HG03469 (cell line): ENCODE measurements at regions not wholly inside any gene's neighbourhood (a gene's known extent, or its start where the extent isn't known, plus 50 kb on each side); places are given as distances from the start of the nearest gene placed in this dataset.

ENCODE experiments used
- ATAC-seq: cut with Tn5 transposase; IDR thresholded peaks from one replicate; pipeline ENCODE4 v1.9.1; 2021; ENCODE audit warnings: mild to moderate bottlenecking, moderate library complexity, moderate number of reproducible peaks; ENCODE audit not compliant: unreplicated experiment

GRCh38 chr12:127640181-127640886, 626.6 kb upstream of the TMEM132C start:
- no peak for ATAC-seq

DNA sequence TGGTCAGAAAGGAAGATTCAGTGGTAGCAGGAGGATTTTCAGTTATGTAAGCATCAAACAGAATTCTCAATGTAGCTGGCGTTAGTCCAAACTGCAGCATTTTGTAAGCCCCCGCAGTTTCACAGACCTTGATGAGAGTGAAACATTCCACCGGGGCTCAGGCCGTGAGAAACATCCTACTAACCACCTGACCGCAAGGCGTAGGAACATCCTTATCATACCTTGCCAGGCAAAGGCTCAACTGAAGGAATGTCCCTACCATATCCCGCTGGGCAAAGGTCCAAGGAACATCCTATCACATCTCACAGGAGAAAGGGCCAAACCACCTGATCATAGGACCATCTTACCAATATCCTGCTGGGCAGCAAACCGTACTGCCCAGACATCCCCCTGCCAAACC, 624.8 kb upstream of the TMEM132C start:
- no peak for ATAC-seq

DNA sequence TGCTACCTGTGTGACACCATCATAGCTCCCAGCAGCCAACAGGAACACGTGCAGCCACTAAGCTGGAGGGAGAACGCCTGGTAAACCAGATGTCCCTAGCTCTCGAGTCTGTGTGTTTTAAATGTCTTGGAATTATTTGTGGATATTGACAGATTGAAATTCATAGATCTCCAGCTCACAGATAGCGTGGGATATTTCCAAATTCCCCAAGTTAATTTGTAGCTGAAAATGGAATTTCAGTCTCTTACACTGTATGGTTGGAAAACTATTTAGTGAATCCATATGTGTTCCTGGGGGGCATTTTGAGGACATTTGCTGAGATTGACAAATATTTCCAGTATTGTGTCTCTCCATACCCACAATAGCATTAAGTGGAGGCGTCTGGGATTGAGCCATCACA, 618.6 kb upstream of the TMEM132C start:
- no peak for ATAC-seq

DNA sequence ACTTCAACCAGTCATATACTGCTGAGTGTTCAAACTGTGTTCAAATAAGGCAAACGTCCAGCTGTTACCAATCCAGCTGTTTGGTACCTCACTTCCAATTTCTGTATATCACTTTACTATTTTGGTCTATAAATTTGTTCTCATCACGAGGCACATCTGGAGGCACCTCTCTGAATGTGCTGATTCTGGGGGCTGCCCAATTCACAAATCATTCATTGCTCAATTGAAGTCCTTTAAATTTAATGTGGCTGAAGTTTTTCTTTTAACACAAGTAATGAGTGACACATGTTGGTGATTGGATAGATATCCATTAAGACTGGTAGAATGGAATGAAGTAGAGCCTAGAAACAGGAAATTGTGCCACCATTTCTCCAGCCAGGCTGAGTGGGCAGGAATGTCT, 617.0 kb upstream of the TMEM132C start:
- ATAC-seq, result no peak

- no peak for ATAC-seq
Measured at GRCh38 chr12:127650626-127651025, 616.3 kb upstream of the TMEM132C start.

DNA sequence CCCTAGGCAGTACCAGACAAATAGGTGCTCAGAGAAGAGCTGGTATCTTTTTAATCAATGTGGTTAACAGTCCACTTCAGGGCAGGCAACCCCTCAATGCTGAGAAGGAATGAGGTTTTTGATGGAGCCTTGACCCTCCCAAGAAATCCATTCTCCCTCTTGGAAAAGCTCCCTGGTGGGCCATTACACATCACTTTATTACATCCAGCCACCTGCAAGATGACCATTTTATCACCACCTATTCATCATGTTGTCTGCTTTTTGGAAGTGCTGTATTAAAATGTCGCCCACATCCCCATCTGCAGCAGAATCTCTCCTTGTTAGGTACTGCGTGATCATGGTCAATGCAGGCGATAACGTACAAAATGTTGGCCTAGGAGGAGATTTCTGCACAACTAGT, 614.7 kb upstream of the TMEM132C start:
- ATAC-seq, result no peak

DNA sequence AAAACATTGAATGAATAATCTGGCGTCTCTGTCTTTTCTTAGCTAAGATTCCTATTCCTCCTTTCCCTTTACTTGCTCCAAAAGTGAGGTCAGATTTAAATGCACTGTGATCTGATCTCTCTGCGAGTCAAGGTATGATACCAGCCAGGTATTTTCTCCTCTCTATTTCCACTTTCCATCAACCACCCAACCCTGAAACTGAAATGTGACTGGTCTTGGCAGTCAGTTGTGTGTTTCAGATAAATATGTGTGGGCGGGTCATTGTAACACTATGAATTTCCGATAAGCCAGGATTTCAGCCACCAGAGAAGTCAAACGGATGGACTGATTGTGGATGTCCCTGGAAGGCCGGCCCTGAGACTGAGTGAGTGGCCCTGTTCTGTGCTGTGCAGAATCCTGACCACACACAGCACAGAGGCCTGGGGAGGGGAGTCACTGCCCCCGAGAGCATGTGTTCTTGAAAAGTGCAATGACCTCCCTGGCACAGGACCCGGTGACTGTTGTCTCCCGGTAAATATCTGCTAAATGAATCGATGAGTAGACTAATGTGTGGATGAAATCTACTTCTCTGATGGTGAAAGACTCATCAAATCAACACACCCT, 612.5 kb upstream of the TMEM132C start:
- ATAC-seq, result no peak

DNA sequence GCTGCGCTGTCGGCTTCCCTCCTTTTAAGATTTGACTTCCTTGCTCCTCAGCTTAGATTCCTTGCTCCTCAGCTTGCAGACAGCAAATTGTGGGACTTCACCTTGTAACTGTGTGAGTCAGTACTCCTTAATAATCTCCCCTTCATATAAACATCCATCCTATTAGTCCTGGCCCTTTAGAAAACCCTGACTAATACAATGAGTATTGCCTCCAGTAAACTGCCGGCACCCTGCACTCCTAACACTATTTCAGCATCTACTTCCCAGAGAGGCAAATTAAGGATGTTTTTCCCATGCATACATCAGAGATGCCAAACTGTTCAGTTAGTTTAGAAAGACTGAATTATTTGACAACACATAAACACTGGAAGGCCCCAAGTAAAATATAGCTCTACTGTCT, 611.3 kb upstream of the TMEM132C start:
- no peak for ATAC-seq

DNA sequence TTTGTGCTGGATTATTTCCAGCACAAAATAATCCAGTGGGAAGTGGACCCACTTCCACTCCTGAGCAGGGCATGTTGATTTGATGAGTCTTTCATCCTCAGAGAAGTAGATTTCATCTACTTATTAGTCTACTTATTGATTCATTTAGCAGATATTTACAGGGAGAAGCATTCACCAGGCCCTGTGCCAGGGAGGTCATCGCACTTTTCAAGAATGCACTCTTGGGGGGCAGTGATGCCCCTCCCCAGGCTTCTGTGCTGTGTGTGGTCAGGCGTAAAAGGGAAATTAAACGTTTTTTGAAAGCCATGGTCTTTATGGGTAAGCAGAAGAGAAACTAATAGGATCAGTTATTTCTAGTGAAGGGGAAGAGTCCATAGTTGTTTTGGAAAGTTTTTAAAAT, 610.7 kb upstream of the TMEM132C start:
- no peak for ATAC-seq

- ATAC-seq, result no peak
Measured at GRCh38 chr12:127657036-127657435, 609.9 kb upstream of the TMEM132C start.

GRCh38 chr12:127660961-127661360, 606.0 kb upstream of the TMEM132C start:
- no peak for ATAC-seq

- no peak for ATAC-seq
Measured at GRCh38 chr12:127663716-127664115, 603.3 kb upstream of the TMEM132C start.

- ATAC-seq, result no peak
Measured at GRCh38 chr12:127664901-127665300, 602.1 kb upstream of the TMEM132C start.

GRCh38 chr12:127667131-127667685, 599.8 kb upstream of the TMEM132C start:
- no peak for ATAC-seq

DNA sequence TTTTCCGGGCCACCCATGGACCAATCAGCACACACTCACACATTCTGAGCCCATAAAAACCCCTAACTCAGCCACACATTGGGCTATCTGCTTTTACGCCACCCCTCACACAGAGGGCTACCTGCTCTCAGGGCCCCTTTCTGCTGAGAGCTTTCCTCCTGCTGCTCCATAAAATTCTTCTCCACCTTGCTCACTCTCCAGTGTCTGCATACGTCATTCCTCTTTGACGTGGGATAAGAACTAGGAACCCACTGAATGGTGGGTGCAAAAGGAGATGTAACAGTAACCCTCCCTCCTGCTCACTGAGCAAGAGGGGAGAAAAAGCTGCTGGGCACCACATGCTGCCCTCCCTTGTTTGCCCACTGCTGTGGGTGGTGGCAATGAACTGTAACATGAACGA, 596.7 kb upstream of the TMEM132C start:
- no peak for ATAC-seq

DNA sequence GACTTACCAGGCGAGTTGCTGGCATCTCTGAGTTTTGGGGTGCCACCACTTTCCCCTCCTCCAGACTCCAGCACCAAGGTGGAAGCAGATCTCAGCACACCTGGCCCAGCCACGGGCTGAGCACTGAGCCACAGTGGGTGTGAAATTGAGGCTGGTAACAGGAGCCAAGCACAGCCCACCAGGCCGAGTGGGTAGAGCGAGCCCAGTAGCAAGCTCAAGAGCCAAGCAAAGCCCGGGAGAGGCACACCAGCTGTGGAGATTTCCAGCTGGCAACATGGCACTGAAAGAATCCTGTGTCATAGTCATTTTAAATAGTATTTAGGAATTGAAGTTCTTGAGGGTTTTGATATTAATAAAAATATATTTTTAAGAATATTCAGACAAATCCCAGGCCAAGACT, 596.2 kb upstream of the TMEM132C start:
- no peak for ATAC-seq

GRCh38 chr12:127675936-127676335, 591.0 kb upstream of the TMEM132C start:
- no peak for ATAC-seq

DNA sequence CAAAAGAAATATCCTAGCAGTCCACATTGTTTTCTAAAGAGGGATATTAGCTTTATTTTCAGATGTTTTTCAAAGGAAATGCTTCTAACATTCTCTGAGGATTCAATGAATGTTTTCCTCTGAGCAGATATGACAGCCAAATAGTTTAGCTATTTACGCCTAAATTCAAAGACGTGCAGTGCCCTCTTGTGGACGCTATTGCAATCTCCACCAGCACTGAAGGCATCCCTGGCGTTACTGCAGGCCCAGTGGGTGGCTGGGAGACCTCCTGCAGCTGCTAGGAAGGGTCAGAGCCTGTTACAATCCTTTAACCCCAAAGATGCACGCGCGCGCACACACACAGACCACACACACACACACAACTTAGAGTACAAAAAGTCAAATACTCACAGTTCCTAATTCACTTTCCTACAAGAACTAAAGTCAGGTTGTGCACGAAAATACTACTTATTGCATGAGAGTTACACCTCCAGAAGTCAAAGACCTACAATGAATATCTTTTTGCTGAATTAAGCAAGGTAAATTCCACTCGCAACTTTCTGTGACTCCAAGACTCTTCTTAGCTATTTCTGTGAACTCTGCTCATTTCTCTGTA, 589.3 kb upstream of the TMEM132C start:
- no peak for ATAC-seq

DNA sequence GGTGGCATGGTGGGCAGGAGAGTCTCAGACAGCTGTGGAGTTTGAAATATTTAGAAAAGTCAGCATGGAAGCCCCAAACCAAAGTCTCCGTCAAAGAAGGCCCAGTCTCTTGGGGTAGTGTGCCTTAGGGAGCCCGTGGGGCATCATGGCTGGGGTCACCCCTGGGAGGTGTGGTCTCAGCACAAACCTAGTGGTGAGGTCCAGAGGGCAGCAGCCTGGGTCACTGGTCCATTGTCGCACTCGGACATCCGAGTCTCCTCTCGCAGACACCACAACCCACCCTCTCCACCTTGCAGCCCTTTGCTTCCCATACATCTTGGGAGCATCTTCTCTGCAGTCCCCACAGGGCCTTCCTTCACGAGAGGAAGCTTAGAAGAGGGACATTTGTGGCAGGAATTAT, 588.0 kb upstream of the TMEM132C start:
- ATAC-seq, result no peak

DNA sequence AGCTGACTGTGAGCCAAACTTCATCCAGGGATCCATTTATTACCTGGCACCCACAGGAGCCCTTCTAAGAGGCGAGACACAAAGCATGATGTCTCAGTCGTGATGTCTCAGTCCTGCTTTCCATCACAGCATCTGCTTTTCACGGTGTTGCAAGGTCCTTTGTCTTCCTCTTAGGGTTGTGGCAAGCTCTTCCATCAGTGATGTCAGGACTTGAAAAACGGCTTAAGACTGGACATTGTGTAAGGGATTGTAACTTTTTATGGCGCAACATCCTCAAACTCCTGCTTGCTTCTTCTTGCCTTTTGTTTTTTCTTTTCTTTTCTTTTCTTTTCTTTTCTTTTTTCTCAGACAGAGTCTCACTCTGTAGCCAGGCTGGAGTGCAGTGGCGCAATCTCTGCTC, 586.5 kb upstream of the TMEM132C start:
- no peak for ATAC-seq

GRCh38 chr12:127681151-127681754, 585.7 kb upstream of the TMEM132C start:
- ATAC-seq, result no peak

GRCh38 chr12:127685491-127685890, 581.5 kb upstream of the TMEM132C start:
- ATAC-seq, result no peak
